Right atrium auricular region (tissue), 2 donors: ENCODE measurements at regions not wholly inside any gene's neighbourhood (a gene's known extent, or its start where the extent isn't known, plus 50 kb on each side); places are given as distances from the start of the nearest gene placed in this dataset.

Experiments
- DNase-seq: peaks from one replicate; pipeline ENCODE4 v3.0.0-alpha.2; 2019; ENCODE audit warnings: low spot score
- H3K27ac ChIP-seq, 2 donors: fragments of 200-600 bp; sonication (generic); 1 replicate in 1 of 2; 2 replicates in 1 of 2; pipeline ENCODE4 v1.5.1; 2016 to 2019
- H3K27me3 ChIP-seq, 2 donors: fragments of 200-600 bp; sonication (generic); one replicate each; pipeline versions ENCODE4 v1.5.1 to v1.6.0; 2017 to 2019
- H3K36me3 ChIP-seq: fragments of 200-600 bp; sonication (generic); one replicate; pipeline ENCODE4 v1.5.1; 2016
- H3K4me1 ChIP-seq, 2 donors: fragments of 200-600 bp; sonication (generic); one replicate each; pipeline versions ENCODE4 v1.5.1 to v1.6.0; 2017 to 2019
- H3K4me3 ChIP-seq, 2 donors: fragments of 200-600 bp; sonication (generic); 1 replicate in 1 of 2; 2 replicates in 1 of 2; pipeline ENCODE4 v1.5.1; 2017 to 2019; ENCODE audit warnings: mild to moderate bottlenecking in 1 of 2, moderate library complexity in 1 of 2
- H3K9me3 ChIP-seq, 2 donors: fragments of 200-600 bp; sonication (generic); one replicate each; pipeline ENCODE4 v1.5.1; 2019
- CTCF ChIP-seq, 2 donors: fragments of 200-600 bp; sonication (generic); IDR thresholded peaks; one replicate each; pipeline ENCODE4 v1.5.1; 2019; ENCODE audit warnings: antibody characterized with exemption in 2 of 2

GRCh38 chr15:93583968-93584367 is 495.0 kb upstream of the RGMA start:
- no peak overlapping the region for H3K4me3 ChIP-seq
- no peak for DNase-seq
- no peaks in the 10 kb centered on the region for H3K27me3 ChIP-seq
- no peak for TF ChIP-seq CTCF (IDR thresholded peaks at IDR 0.05)
- H3K27ac ChIP-seq: no peak overlapping the region
- peaks cover 0 to 14% of the 10 kb centered on the region in 2 donors for H3K9me3 ChIP-seq
- no peaks in the 10 kb centered on the region for H3K36me3 ChIP-seq
- no peaks in the 10 kb centered on the region for H3K4me1 ChIP-seq

GRCh38 chr15:93583552-93583951 is 494.5 kb upstream of the RGMA start:
- no peak for TF ChIP-seq CTCF (IDR thresholded peaks at IDR 0.05)
- no peak overlapping the region for H3K4me3 ChIP-seq
- no peaks in the 10 kb centered on the region for H3K36me3 ChIP-seq
- no peak overlapping the region for H3K27ac ChIP-seq
- no peak for DNase-seq
- peaks cover 0 to 16% of the 10 kb centered on the region in 2 donors for H3K9me3 ChIP-seq
- no peaks in the 10 kb centered on the region for H3K27me3 ChIP-seq
- H3K4me1 ChIP-seq: no peaks in the 10 kb centered on the region

- Histone ChIP-seq H3K9me3 (peaks cover 0 to 4% of the 10 kb centered on the region in 2 donors), H3K36me3 (no peaks in the 10 kb centered on the region), H3K4me1 (no peaks in the 10 kb centered on the region), H3K27ac (no peak overlapping the region), H3K4me3 (no peak overlapping the region), H3K27me3 (no peaks in the 10 kb centered on the region)
- TF ChIP-seq CTCF (IDR thresholded peaks at IDR 0.05): no peak
- DNase-seq: no peak
Observed at GRCh38 chr15:93570527-93570926, 481.5 kb upstream of the RGMA start.

- H3K4me3 ChIP-seq: no peak overlapping the region
- no peaks in the 10 kb centered on the region for H3K4me1 ChIP-seq
- no peak for TF ChIP-seq CTCF (IDR thresholded peaks at IDR 0.05)
- no peak overlapping the region for H3K27ac ChIP-seq
- no peak for DNase-seq
- no peaks in the 10 kb centered on the region for H3K27me3 ChIP-seq
- H3K9me3 ChIP-seq: no peaks in the 10 kb centered on the region
- no peaks in the 10 kb centered on the region for H3K36me3 ChIP-seq
Observed at GRCh38 chr15:93566762-93567161, 477.8 kb upstream of the RGMA start.

GRCh38 chr15:93565201-93565600 is 476.2 kb upstream of the RGMA start:
- H3K4me1 ChIP-seq: no peaks in the 10 kb centered on the region
- no peaks in the 10 kb centered on the region for H3K27me3 ChIP-seq
- DNase-seq: no peak
- H3K27ac ChIP-seq: no peak overlapping the region
- no peak for TF ChIP-seq CTCF (IDR thresholded peaks at IDR 0.05)
- H3K36me3 ChIP-seq: no peaks in the 10 kb centered on the region
- no peak overlapping the region for H3K4me3 ChIP-seq
- no peaks in the 10 kb centered on the region for H3K9me3 ChIP-seq

GRCh38 chr15:93563218-93563617 is 474.2 kb upstream of the RGMA start:
- Histone ChIP-seq H3K36me3 (no peaks in the 10 kb centered on the region), H3K9me3 (no peaks in the 10 kb centered on the region), H3K27ac (no peak overlapping the region), H3K27me3 (no peaks in the 10 kb centered on the region), H3K4me3 (no peak overlapping the region), H3K4me1 (no peaks in the 10 kb centered on the region)
- TF ChIP-seq CTCF (IDR thresholded peaks at IDR 0.05): no peak
- no peak for DNase-seq
